PC-3 (cell line): ENCODE measurements at regions not wholly inside any gene's neighbourhood (a gene's known extent, or its start where the extent isn't known, plus 50 kb on each side); places are given as distances from the start of the nearest gene placed in this dataset.

Source experiments
- ATAC-seq: fragments of 200-7000 bp; cut with Tn5 transposase; 2 replicates; pipeline ENCODE4 v1.9.1; 2020; ENCODE audit warnings: mild to moderate bottlenecking, moderate library complexity
- BruUV-seq: library from RNA; stranded (reverse); fragments of 400-500 nt; replicated peaks from 2 replicates; lab custom pipeline; 2021; lab: Mats Ljungman, UMichigan
- CTCF ChIA-PET: fragments of 300-600 bp; sonication (Branson Sonifier 250); formaldehyde crosslinking; loops from one replicate; lab custom pipeline; 2022; ENCODE audit warnings: antibody characterized with exemption; lab: Charles Lee
- POLR2A ChIA-PET: fragments of 300-600 bp; sonication (Branson Sonifier 250); formaldehyde crosslinking; loops from one replicate; lab custom pipeline; 2022; ENCODE audit warnings: antibody characterized with exemption; ENCODE audit not compliant: unreplicated experiment; lab: Charles Lee
- DNase-seq: peaks from one replicate; pipeline ENCODE4 v3.0.0-alpha.2; 2015
- H2AFZ ChIP-seq: fragments of 300-600 bp; sonication (generic); 2 replicates; pipeline ENCODE4 v1.6.0; 2016; ENCODE audit warnings: antibody characterized with exemption, low read length
- H3F3A ChIP-seq: fragments of 300-600 bp; sonication (generic); one replicate; pipeline ENCODE4 v1.6.0; 2017; ENCODE audit warnings: antibody characterized with exemption, low read length, control low read depth, mild to moderate bottlenecking; ENCODE audit not compliant: unreplicated experiment
- H3K27ac ChIP-seq: fragments of 300-600 bp; sonication (generic); 2 replicates; pipeline ENCODE4 v1.5.1; 2016; ENCODE audit warnings: mild to moderate bottlenecking, low read length
- H3K27me3 ChIP-seq: fragments of 300-600 bp; sonication (generic); 2 replicates; pipeline ENCODE4 v1.6.1; 2016; ENCODE audit warnings: low read length, mixed read lengths
- H3K36me3 ChIP-seq: fragments of 300-600 bp; sonication (generic); 2 replicates; pipeline ENCODE4 v1.6.1; 2016; ENCODE audit warnings: low read depth, mixed run types, low read length, mixed read lengths
- H3K4me1 ChIP-seq: fragments of 300-600 bp; sonication (generic); 2 replicates; pipeline ENCODE4 v1.5.1; 2016; ENCODE audit warnings: low read length; ENCODE audit not compliant: insufficient read depth
- H3K4me2 ChIP-seq: fragments of 300-600 bp; sonication (generic); 2 replicates; pipeline ENCODE4 v1.6.0; 2016; ENCODE audit warnings: low read length
- H3K4me3 ChIP-seq: fragments of 300-600 bp; sonication (generic); 2 replicates; pipeline ENCODE4 v1.5.1; 2016; ENCODE audit warnings: mild to moderate bottlenecking, low read length, mixed read lengths
- H3K79me2 ChIP-seq: fragments of 300-600 bp; sonication (generic); 2 replicates; pipeline ENCODE4 v1.6.1; 2017; ENCODE audit warnings: low read length, mixed read lengths
- H3K9ac ChIP-seq: fragments of 300-600 bp; sonication (generic); 2 replicates; pipeline ENCODE4 v1.6.0; 2016; ENCODE audit warnings: mild to moderate bottlenecking, low read length
- H3K9me2 ChIP-seq: fragments of 300-600 bp; sonication (generic); replicated peaks from 2 replicates; pipeline ENCODE4 v1.6.1; 2016; ENCODE audit warnings: mixed run types, low read length, mixed read lengths
- H3K9me3 ChIP-seq: fragments of 300-600 bp; sonication (generic); 2 replicates; pipeline ENCODE4 v1.6.1; 2016; ENCODE audit warnings: low read length, mixed read lengths
- H4K20me1 ChIP-seq: fragments of 300-600 bp; sonication (generic); 2 replicates; pipeline ENCODE4 v1.6.1; 2016; ENCODE audit warnings: low read length, mixed read lengths
- CTCF ChIP-seq: fragments of 300-600 bp; sonication (generic); conservative IDR thresholded peaks from 2 replicates; pipeline ENCODE4 v1.5.1; 2017; ENCODE audit warnings: antibody characterized with exemption, low read depth, mild to moderate bottlenecking, low read length
- EZH2 ChIP-seq: fragments of 300-600 bp; sonication (generic); IDR thresholded peaks from one replicate; pipeline ENCODE4 v1.6.1; 2017; ENCODE audit warnings: antibody characterized with exemption, mild to moderate bottlenecking, low read length; ENCODE audit not compliant: unreplicated experiment
- EZH2phosphoT487 ChIP-seq: fragments of 300-600 bp; sonication (generic); IDR thresholded peaks from 2 replicates; pipeline ENCODE4 v1.6.1; 2018; ENCODE audit warnings: mild to moderate bottlenecking, antibody characterized with exemption, low read length, borderline replicate concordance
- intact Hi-C: fragments of 100-400 bp; cut with micrococcal nuclease; formaldehyde crosslinking; loops from 2 replicates; pipeline ENCODE4 v1.9.0; 2023

GRCh38 chr7:47221826-47222225, 360.1 kb downstream of the TNS3 start:
- ATAC-seq (no peak), DNase-seq (no peak)
- no peak overlapping the region for H3K4me3 ChIP-seq
- no peaks in the 10 kb centered on the region for H3F3A ChIP-seq
- ChIA-PET CTCF (no interaction called here), POLR2A (no interaction called here)
- H3K27me3 ChIP-seq, result peaks cover 8% of the 10 kb centered on the region; the same call in 1 of the 2 replicates
- H3K9me2 ChIP-seq, result no peaks in the 10 kb centered on the region
- no peak overlapping the region for H3K27ac ChIP-seq
- H3K4me1 ChIP-seq, result no peaks in the 10 kb centered on the region
- H3K9ac ChIP-seq, result no peak overlapping the region
- no peak overlapping the region for H3K4me2 ChIP-seq
- no peaks in the 10 kb centered on the region for H3K36me3 ChIP-seq
- H2AFZ ChIP-seq, result no peak overlapping the region
- no peaks in the 10 kb centered on the region for H3K9me3 ChIP-seq
- H4K20me1 ChIP-seq, result no peaks in the 10 kb centered on the region
- TF ChIP-seq CTCF (no peak), EZH2phosphoT487 (no peak), EZH2 (no peak)
- H3K79me2 ChIP-seq, result no peaks in the 10 kb centered on the region
- no TSS peak for BruUV-seq
- intact Hi-C loops, result no loop called here

DNA sequence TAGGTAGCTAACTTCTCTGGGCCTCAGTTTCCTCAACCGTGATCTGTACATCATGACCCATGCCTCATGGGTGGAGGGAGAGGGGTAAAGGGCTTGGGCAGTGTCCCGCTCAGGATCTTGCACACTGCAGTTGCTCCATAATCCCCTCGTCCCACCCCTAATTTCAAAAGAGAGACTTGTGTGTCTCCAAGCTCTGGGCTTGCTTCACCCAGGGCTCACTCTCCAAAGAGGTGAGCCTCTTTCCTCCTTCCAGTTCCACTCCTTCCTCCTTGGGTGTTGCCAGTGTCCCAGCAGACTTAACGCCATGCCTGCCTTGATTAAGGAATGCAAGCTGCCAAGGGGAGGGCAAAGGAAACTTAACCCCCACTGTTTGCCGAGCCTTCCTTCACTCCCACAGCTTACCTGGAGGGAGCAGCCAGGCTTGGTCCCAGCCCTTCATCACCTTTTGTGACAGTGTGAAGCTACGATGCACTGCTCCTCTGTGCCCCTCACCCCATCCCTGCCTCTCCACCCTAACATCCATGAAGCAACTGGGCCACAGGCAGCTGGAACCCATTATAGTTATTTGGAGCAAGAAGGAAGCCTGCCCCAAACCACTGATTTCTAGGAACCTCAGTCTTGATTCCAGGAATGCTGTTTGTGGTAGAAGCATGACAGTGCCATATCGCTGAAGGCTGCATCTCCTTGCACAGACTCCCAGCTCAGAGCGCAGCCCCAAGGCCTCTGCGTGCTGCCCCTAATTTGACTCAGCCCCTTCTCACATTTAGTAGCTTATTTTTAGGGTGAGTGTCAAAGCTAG, 363.3 kb downstream of the TNS3 start:
- Histone ChIP-seq H3K79me2 (no peaks in the 10 kb centered on the region), H3K27ac (no peak overlapping the region), H3K4me2 (no peak overlapping the region), H3K4me1 (no peaks in the 10 kb centered on the region), H3K4me3 (no peak overlapping the region), H3K36me3 (no peaks in the 10 kb centered on the region), H2AFZ (no peak overlapping the region), H3K9ac (no peak overlapping the region), H4K20me1 (no peaks in the 10 kb centered on the region), H3K9me3 (no peaks in the 10 kb centered on the region), H3K9me2 (no peaks in the 10 kb centered on the region), H3F3A (no peaks in the 10 kb centered on the region), H3K27me3 (peaks cover 14% of the 10 kb centered on the region)
- CTCF ChIA-PET, result no interaction called here
- DNase-seq (no peak), ATAC-seq (no peak)
- intact Hi-C loops, result no loop called here
- TF ChIP-seq EZH2 (no peak), CTCF (no peak), EZH2phosphoT487 (no peak)
- POLR2A ChIA-PET, result no interaction called here
- no TSS peak for BruUV-seq

- Histone ChIP-seq H3K27me3 (peaks cover 14% of the 10 kb centered on the region), H4K20me1 (no peaks in the 10 kb centered on the region), H3K4me3 (no peak overlapping the region), H3K9me3 (no peaks in the 10 kb centered on the region), H3K9ac (no peak overlapping the region), H3K4me1 (no peaks in the 10 kb centered on the region), H3K4me2 (no peak overlapping the region), H3F3A (no peaks in the 10 kb centered on the region), H3K27ac (no peak overlapping the region), H2AFZ (no peak overlapping the region), H3K36me3 (no peaks in the 10 kb centered on the region), H3K9me2 (no peaks in the 10 kb centered on the region), H3K79me2 (no peaks in the 10 kb centered on the region)
- TF ChIP-seq CTCF (no peak), EZH2phosphoT487 (no peak), EZH2 (no peak)
- no peak for ATAC-seq
- CTCF ChIA-PET, result no interaction called here
- intact Hi-C loops, result no loop called here
- no peak for DNase-seq
- no TSS peak for BruUV-seq
- POLR2A ChIA-PET, result no interaction called here
Observed at GRCh38 chr7:47217570-47218360, 364.1 kb downstream of the TNS3 start.
